ENCODE measurements at regions not wholly inside any gene's neighbourhood (a gene's known extent, or its start where the extent isn't known, plus 50 kb on each side); places are given as distances from the start of the nearest gene placed in this dataset.

DNA sequence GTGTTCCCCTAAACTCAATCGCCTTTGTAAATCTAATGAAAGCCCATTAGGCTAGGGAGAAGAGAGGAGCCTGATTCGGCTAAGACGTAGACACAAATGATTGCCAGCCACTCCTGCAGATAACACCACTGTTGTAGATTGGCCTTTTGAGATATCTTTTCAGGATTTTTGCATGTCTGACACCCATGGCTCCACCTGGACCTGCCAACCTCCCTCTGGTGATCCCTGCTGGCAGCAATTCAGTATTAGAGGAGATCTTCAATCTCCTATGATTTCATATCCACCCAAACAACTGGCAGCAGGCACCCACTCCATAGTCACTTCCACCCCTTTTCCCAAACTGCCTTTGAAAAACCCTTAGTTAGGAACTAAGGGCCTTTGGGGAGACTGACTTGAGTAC is 191.9 kb upstream of the UBL3 start:
- no peaks in the 10 kb centered on the region for H3K27me3 ChIP-seq (ENCODE audit: control insufficient read depth, insufficient read depth, low read length)
- H3K36me3 ChIP-seq (ENCODE audit: control insufficient read depth, insufficient read depth, low read length): no peaks in the 10 kb centered on the region
- no peak for DNase-seq (ENCODE audit: low read depth)
- no peak overlapping the region for H3K4me3 ChIP-seq (ENCODE audit: low read depth, low read length)
- TF ChIP-seq, protein P1, sequence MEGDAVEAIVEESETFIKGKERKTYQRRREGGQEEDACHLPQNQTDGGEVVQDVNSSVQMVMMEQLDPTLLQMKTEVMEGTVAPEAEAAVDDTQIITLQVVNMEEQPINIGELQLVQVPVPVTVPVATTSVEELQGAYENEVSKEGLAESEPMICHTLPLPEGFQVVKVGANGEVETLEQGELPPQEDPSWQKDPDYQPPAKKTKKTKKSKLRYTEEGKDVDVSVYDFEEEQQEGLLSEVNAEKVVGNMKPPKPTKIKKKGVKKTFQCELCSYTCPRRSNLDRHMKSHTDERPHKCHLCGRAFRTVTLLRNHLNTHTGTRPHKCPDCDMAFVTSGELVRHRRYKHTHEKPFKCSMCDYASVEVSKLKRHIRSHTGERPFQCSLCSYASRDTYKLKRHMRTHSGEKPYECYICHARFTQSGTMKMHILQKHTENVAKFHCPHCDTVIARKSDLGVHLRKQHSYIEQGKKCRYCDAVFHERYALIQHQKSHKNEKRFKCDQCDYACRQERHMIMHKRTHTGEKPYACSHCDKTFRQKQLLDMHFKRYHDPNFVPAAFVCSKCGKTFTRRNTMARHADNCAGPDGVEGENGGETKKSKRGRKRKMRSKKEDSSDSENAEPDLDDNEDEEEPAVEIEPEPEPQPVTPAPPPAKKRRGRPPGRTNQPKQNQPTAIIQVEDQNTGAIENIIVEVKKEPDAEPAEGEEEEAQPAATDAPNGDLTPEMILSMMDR (IDR thresholded peaks at IDR 0.05; ENCODE audit: insufficient read depth, low read length, poor library complexity, severe bottlenecking): no peak

DNA sequence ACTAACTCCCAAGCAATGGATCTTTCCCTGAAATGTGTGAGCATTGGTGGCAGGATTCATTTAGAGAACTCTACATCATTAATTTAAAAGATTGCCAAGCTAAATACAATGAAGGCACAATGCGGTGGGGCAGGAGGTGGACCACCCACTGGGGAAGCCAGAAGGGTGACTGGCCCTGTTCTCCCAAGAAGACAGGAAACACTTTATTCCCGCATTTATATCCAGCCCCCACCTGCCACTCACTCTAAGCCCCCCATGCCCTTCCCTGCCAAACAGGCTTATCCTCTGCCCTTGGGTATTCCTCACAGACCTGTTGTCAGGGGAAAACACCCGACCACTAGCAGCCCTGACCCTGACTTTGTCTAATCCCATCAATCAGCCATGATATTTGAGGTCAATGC is 189.1 kb upstream of the UBL3 start:
- TF ChIP-seq, protein P1 (IDR thresholded peaks at IDR 0.05; ENCODE audit: insufficient read depth, low read length, poor library complexity, severe bottlenecking): no peak
- H3K4me3 ChIP-seq (ENCODE audit: low read depth, low read length): no peak overlapping the region
- H3K27me3 ChIP-seq (ENCODE audit: control insufficient read depth, insufficient read depth, low read length): no peaks in the 10 kb centered on the region

DNA sequence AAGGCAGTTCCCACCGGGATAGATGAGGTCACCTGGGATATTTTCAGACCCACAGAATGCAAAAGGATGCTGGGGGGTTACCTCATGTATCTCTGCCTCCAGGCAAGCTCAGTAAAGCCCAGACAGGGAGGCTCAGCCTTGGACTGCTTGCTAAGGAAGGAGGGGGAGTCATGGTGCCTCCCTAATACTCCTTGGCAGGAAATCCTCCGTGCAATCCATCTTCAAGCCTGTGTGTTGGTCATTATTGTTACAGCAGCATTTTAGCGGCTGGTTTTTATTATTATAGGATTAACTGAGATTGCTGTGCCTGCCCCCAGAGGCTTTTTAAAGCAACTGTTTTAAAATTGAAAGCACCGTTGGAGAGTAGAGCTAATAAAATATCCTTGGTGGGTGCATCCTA is 188.5 kb upstream of the UBL3 start:
- DNase-seq (ENCODE audit: low read depth): no peak
- Histone ChIP-seq H3K27me3 (ENCODE audit: control insufficient read depth, insufficient read depth, low read length) (no peaks in the 10 kb centered on the region), H3K4me3 (ENCODE audit: low read depth, low read length) (no peak overlapping the region), H3K36me3 (ENCODE audit: control insufficient read depth, insufficient read depth, low read length) (no peaks in the 10 kb centered on the region)
- TF ChIP-seq, protein P1 (IDR thresholded peaks at IDR 0.05; ENCODE audit: insufficient read depth, low read length, poor library complexity, severe bottlenecking): no peak

More for the DNA sequence above, 189.1 kb upstream of the UBL3 start:
- no peak for DNase-seq (ENCODE audit: low read depth)
- no peaks in the 10 kb centered on the region for H3K36me3 ChIP-seq (ENCODE audit: control insufficient read depth, insufficient read depth, low read length)

DNA sequence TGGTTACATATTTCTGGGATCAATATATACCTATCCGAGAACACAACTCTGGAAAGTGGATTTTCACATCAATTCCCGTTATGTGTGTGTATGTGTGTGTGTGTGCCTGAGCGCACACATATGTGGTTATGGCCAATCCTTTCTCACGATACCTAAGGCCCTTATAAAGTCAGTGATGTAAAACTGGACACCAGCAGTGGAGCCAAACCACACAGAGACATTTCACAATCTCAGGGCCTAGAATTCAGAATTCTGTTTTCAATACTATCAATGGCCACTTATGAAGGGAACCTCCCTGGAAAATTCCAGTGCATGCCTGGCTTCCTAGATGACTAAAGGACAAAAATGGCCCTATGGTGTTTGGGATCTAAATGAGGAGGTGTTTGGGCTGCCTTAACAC is 187.3 kb upstream of the UBL3 start:
- TF ChIP-seq, protein P1 (IDR thresholded peaks at IDR 0.05; ENCODE audit: insufficient read depth, low read length, poor library complexity, severe bottlenecking): no peak
- no peak overlapping the region for H3K4me3 ChIP-seq (ENCODE audit: low read depth, low read length)
- no peaks in the 10 kb centered on the region for H3K36me3 ChIP-seq (ENCODE audit: control insufficient read depth, insufficient read depth, low read length)
- no peaks in the 10 kb centered on the region for H3K27me3 ChIP-seq (ENCODE audit: control insufficient read depth, insufficient read depth, low read length)
- no peak for DNase-seq (ENCODE audit: low read depth)

DNA sequence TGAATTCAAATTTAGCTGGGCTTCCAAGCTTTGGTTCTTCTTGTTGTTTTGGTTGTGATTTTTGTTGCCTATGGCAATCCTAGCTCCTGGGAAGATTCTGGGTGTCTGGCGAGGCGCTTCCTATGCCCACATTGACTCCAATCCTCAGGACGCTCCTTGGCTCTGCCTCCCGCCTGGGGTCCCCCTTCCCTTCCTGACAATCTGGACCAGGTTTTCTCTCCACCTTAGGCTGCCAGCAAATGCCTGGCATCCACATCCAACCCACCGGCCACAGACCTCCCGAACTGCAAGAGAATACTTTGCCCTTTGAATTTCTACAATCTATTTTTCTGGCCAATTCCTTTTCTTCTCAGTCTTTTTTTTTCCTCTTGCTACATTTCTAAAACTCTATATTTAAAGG is 186.9 kb upstream of the UBL3 start:
- H3K4me3 ChIP-seq (ENCODE audit: low read depth, low read length): no peak overlapping the region
- DNase-seq (ENCODE audit: low read depth): no peak

DNA sequence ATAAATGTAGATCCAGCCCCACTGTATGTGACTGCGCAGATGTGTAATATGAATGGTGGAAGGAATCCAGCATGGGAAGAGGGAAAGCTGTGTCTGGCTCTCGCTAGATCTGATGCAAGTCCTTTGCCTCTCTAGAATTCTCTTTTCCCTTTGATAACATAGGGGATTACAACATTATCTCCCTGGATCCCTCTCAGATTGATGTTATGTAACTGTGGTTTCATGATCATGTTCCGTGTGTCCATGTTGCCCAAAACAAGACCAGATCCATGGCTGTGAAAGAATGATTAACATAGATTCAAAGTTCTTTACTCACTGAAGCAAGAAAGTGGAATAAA is 184.0 kb upstream of the UBL3 start:
- Histone ChIP-seq H3K4me3 (ENCODE audit: low read depth, low read length) (no peak overlapping the region), H3K36me3 (ENCODE audit: control insufficient read depth, insufficient read depth, low read length) (no peaks in the 10 kb centered on the region), H3K27me3 (ENCODE audit: control insufficient read depth, insufficient read depth, low read length) (no peaks in the 10 kb centered on the region)
- TF ChIP-seq, protein P1 (IDR thresholded peaks at IDR 0.05; ENCODE audit: insufficient read depth, low read length, poor library complexity, severe bottlenecking): no peak
- no peak for DNase-seq (ENCODE audit: low read depth)

More for the DNA sequence above, 186.9 kb upstream of the UBL3 start:
- H3K36me3 ChIP-seq (ENCODE audit: control insufficient read depth, insufficient read depth, low read length): no peaks in the 10 kb centered on the region
- TF ChIP-seq, protein P1 (IDR thresholded peaks at IDR 0.05; ENCODE audit: insufficient read depth, low read length, poor library complexity, severe bottlenecking): no peak
- no peaks in the 10 kb centered on the region for H3K27me3 ChIP-seq (ENCODE audit: control insufficient read depth, insufficient read depth, low read length)

All from kidney epithelial cell (primary cell).